Left ventricle myocardium inferior (tissue), 1 donor: ENCODE measurements at regions not wholly inside any gene's neighbourhood (a gene's known extent, or its start where the extent isn't known, plus 50 kb on each side); places are given as distances from the start of the nearest gene placed in this dataset.

Experiments
- DNase-seq: peaks from one replicate; pipeline ENCODE4 v3.0.0-alpha.2; 2020
- H3K27ac ChIP-seq: fragments of 200-600 bp; replicated peaks from 2 replicates; pipeline ENCODE4 v1.8.0; 2021
- H3K27me3 ChIP-seq: fragments of 200-600 bp; 2 replicates; pipeline ENCODE4 v1.8.0; 2021; ENCODE audit warnings: low read depth
- H3K36me3 ChIP-seq: fragments of 200-600 bp; 2 replicates; pipeline ENCODE4 v1.8.0; 2021
- H3K4me1 ChIP-seq: fragments of 200-600 bp; 2 replicates; pipeline ENCODE4 v1.8.0; 2021
- H3K4me3 ChIP-seq: fragments of 200-600 bp; 2 replicates; pipeline ENCODE4 v1.8.0; 2021; ENCODE audit warnings: mild to moderate bottlenecking, moderate library complexity
- H3K9me3 ChIP-seq: fragments of 200-600 bp; replicated peaks from 2 replicates; pipeline ENCODE4 v1.8.0; 2021
- CTCF ChIP-seq: fragments of 200-600 bp; IDR thresholded peaks from 2 replicates; pipeline ENCODE4 v1.8.0; 2021; ENCODE audit warnings: antibody characterized with exemption, mild to moderate bottlenecking, borderline replicate concordance
- intact Hi-C: fragments of 100-400 bp; cut with micrococcal nuclease; formaldehyde crosslinking; loops from one replicate; pipeline ENCODE4 v1.11.0; 2022
- donor health status: DM: no; HTN: yes; CAD: no; lungs with severe emphysema.

GRCh38 chr5:170442391-170442790 lies 53.2 kb upstream of the KCNMB1 start:
- H3K9me3 ChIP-seq, result peaks cover 6% of the 10 kb centered on the region
- no peaks in the 10 kb centered on the region for H3K36me3 ChIP-seq
- no peaks in the 10 kb centered on the region for H3K4me1 ChIP-seq
- DNase-seq, result no peak
- peaks cover 22% of the 10 kb centered on the region for H3K27me3 ChIP-seq
- no peak for TF ChIP-seq CTCF
- H3K27ac ChIP-seq, result no peak overlapping the region
- H3K4me3 ChIP-seq, result no peak overlapping the region
- intact Hi-C loops, result no loop called here

GRCh38 chr5:170441393-170441784 lies 52.2 kb upstream of the KCNMB1 start:
- TF ChIP-seq CTCF, result no peak
- H3K36me3 ChIP-seq, result no peaks in the 10 kb centered on the region
- no peaks in the 10 kb centered on the region for H3K9me3 ChIP-seq
- H3K4me1 ChIP-seq, result no peaks in the 10 kb centered on the region
- no peak overlapping the region for H3K4me3 ChIP-seq
- peaks cover 23% of the 10 kb centered on the region for H3K27me3 ChIP-seq
- no peak for DNase-seq
- intact Hi-C loops, result no loop called here
- no peak overlapping the region for H3K27ac ChIP-seq

GRCh38 chr5:170440771-170441392 lies 51.7 kb upstream of the KCNMB1 start:
- Histone ChIP-seq H3K9me3 (no peaks in the 10 kb centered on the region), H3K4me3 (no peak overlapping the region), H3K4me1 (no peaks in the 10 kb centered on the region), H3K36me3 (no peaks in the 10 kb centered on the region), H3K27me3 (peaks cover 23% of the 10 kb centered on the region), H3K27ac (no peak overlapping the region)
- no peak for DNase-seq
- no peak for TF ChIP-seq CTCF
- intact Hi-C loops, result no loop called here

- H3K4me3 ChIP-seq, result no peak overlapping the region
- TF ChIP-seq CTCF, result no peak
- H3K27me3 ChIP-seq, result peaks cover 23% of the 10 kb centered on the region
- H3K9me3 ChIP-seq, result no peaks in the 10 kb centered on the region
- intact Hi-C loops, result loop anchor here (5.0 kb wide), 1 partner anchor 192 kb away; no protein-coding TSS in a partner anchor
- no peaks in the 10 kb centered on the region for H3K4me1 ChIP-seq
- H3K36me3 ChIP-seq, result no peaks in the 10 kb centered on the region
- no peak for DNase-seq
- no peak overlapping the region for H3K27ac ChIP-seq
Observed at GRCh38 chr5:170439944-170440269, 50.7 kb upstream of the KCNMB1 start.

GRCh38 chr5:170439223-170439943 lies 50.2 kb upstream of the KCNMB1 start:
- Histone ChIP-seq H3K36me3 (no peaks in the 10 kb centered on the region), H3K27me3 (peaks cover 23% of the 10 kb centered on the region), H3K4me1 (no peaks in the 10 kb centered on the region), H3K9me3 (no peaks in the 10 kb centered on the region), H3K4me3 (no peak overlapping the region), H3K27ac (no peak overlapping the region)
- intact Hi-C loops, result loop anchor here (5.0 kb wide), 1 partner anchor 193 kb away; no protein-coding TSS in a partner anchor
- DNase-seq, result no peak
- no peak for TF ChIP-seq CTCF
